ENCODE measurements at regions not wholly inside any gene's neighbourhood (a gene's known extent, or its start where the extent isn't known, plus 50 kb on each side); places are given as distances from the start of the nearest gene placed in this dataset.
"Not testable (repeated sequence)": the region's sequence is repeated elsewhere in the genome, so short reads cannot be mapped to it uniquely, and the experiment has no call there.

DNA sequence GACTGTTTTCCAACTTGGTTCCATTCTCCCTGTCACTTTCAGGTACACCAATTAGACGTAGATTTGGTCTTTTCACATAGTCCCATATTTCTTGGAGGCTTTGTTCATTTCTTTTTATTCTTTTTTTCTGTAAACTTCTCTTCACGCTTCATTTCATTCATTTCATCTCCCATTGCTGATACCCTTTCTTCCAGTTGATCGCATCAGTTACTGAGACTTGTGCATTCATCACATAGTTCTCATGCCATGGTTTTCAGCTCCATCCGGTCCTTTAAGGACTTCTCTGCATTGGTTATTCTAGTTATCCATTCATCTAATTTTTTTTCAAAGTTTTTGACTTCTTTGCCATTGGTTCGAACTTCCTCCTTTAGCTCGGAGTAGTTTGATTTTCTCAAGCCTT is 66.9 kb upstream of the ADAMTS3 start:
- not testable (repeated sequence) for TF ChIP-seq CTCF (conservative IDR thresholded peaks at IDR 0.05); ZFX (IDR thresholded peaks at IDR 0.05)
